ENCODE measurements at regions not wholly inside any gene's neighbourhood (a gene's known extent, or its start where the extent isn't known, plus 50 kb on each side); places are given as distances from the start of the nearest gene placed in this dataset.

DNA sequence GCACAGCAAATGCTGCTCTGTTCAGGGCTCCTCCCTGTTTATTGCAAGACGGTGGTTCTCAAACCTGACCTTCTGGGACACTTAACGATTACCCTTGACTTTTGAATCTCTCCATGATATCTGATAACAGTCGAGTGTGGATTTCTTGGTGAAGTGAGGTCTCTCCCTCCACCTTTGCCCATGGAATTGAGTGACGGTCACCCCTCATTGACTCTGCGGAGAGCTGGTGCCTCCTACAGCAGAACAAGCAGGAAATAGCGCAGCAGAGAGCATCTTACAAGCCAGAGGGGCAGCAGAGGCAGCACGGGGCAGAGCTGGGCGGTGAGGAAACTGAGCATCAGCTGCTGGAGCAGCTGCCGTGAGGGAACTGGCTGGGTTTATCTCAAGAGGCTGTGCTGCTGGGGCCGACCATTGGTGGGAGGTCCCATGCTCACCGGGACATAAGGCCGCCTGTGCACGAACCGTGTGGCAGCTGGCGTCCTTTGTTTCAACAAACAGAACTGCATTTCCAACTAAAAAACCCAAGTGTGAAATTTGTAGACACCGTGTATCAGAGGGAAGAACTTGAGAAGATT, 189.8 kb downstream of the MTRR start:
- Histone ChIP-seq H3K4me1 (no peaks in the 10 kb centered on the region), H3K9me3 (no peaks in the 10 kb centered on the region), H3K27me3 (no peaks in the 10 kb centered on the region), H3K36me3 (no peaks in the 10 kb centered on the region), H3K27ac (no peak overlapping the region), H3K4me3 (no peak overlapping the region)
- intact Hi-C loops (cut with DNase I), result no loop called here
- TF ChIP-seq, protein P1, sequence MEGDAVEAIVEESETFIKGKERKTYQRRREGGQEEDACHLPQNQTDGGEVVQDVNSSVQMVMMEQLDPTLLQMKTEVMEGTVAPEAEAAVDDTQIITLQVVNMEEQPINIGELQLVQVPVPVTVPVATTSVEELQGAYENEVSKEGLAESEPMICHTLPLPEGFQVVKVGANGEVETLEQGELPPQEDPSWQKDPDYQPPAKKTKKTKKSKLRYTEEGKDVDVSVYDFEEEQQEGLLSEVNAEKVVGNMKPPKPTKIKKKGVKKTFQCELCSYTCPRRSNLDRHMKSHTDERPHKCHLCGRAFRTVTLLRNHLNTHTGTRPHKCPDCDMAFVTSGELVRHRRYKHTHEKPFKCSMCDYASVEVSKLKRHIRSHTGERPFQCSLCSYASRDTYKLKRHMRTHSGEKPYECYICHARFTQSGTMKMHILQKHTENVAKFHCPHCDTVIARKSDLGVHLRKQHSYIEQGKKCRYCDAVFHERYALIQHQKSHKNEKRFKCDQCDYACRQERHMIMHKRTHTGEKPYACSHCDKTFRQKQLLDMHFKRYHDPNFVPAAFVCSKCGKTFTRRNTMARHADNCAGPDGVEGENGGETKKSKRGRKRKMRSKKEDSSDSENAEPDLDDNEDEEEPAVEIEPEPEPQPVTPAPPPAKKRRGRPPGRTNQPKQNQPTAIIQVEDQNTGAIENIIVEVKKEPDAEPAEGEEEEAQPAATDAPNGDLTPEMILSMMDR (IDR thresholded peaks at IDR 0.05), result no peak
- no peak for TF ChIP-seq POLR2A (IDR thresholded peaks at IDR 0.05)
- no peak for ATAC-seq
- no peak for DNase-seq
- 83 to 85% (median 84%) methylated on average over 12 to 16 of the region's 16 CpGs for WGBS, 4 donors

DNA sequence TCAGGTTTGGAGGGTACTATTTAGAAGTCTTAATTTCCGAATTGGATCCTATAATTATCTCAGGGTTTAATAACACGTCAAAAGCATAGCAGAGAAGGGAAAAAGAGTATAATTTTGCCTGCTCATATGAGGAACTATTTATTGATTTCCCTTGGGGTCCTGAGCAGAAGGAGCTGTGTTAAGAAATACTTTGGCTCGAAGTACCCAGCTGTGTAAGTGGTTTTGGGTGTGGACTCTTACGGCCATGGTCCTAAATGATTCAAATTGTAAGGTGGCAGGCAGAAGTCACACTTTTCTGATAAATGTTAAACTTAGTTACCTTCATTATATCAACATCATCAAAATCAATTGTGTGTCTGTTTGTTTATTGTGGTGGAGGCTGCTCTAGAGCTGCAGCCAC, 190.4 kb downstream of the MTRR start:
- no peak overlapping the region for H3K4me3 ChIP-seq
- no peaks in the 10 kb centered on the region for H3K36me3 ChIP-seq
- no peaks in the 10 kb centered on the region for H3K27me3 ChIP-seq
- ATAC-seq (no peak), DNase-seq (no peak)
- no peak overlapping the region for H3K27ac ChIP-seq
- no peaks in the 10 kb centered on the region for H3K4me1 ChIP-seq
- intact Hi-C loops (cut with DNase I), result no loop called here
- 72 to 84% (median 74%) methylated on average over 4 of the region's 4 CpGs for WGBS, 4 donors
- no peaks in the 10 kb centered on the region for H3K9me3 ChIP-seq
- no peak for TF ChIP-seq POLR2A (IDR thresholded peaks at IDR 0.05)
- TF ChIP-seq, protein P1 (IDR thresholded peaks at IDR 0.05), result no peak

DNA sequence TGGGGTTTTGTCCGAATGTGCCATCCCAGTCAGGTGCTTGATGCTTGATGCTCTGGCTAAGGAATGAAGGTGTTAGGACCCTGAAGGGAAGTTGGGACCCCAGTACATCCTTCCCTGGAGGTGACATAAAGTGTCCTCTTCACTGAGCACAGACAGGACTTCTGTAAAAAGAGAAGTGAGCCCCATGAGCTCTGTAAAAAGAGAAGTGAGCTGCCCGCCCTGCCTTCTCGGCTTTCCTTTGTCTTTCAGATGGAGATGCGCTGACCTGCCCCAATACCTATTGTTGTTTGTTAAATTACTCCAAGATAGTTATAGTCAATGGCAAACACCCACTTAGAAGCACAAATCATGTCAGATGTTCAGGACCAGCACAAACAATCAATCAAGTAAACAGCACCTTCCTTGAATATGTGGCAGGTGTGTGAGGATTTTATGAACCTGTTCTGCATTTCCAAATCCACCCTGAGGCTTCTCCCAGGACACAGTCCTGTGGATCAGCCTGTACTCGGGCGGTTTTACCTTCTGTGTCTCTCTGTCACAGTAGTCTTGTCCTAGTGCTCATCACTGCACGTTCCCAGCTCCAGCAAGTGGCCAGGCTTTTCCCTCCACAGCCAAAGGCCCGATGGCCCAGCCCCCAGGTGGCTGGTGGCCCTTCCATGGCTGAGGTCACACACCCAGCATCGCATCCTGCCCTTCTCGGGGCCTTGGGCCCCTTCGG, 191.4 kb downstream of the MTRR start:
- Histone ChIP-seq H3K9me3 (no peaks in the 10 kb centered on the region), H3K27me3 (no peaks in the 10 kb centered on the region), H3K4me1 (no peaks in the 10 kb centered on the region), H3K4me3 (no peak overlapping the region), H3K36me3 (no peaks in the 10 kb centered on the region), H3K27ac (no peak overlapping the region)
- intact Hi-C loops (cut with DNase I), result no loop called here
- DNase-seq (no peak), ATAC-seq (peak in 1 of 4 donors; percentile 22)
- no peak for TF ChIP-seq POLR2A (IDR thresholded peaks at IDR 0.05)
- TF ChIP-seq, protein P1 (IDR thresholded peaks at IDR 0.05), result no peak
- WGBS, 4 donors, result 61 to 66% (median 62%) methylated on average over 11 of the region's 11 CpGs

DNA sequence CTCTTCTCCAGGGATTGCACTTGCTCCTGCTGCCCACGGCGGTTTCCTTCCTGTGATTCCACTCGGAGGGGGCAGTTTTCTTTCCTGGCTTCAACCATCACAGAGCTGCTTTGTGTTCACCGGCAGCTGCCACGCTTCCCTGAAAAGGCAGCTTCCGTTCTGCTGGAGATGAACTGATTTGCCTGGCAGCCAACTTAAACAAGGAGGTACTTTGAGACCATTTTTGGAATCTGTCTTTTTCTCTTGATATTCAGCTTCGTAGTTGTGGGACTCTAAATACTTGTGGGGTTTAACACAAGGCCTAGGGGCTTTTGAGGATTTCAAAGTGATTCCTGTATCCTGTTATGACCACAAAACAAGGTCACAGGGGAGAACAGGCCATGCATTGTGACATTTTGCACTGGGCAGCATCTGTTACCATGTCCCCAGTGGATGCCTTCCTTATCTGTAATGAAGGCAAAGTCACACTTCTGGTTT, 192.0 kb downstream of the MTRR start:
- ATAC-seq (peak in 1 of 4 donors; percentile 34), DNase-seq (no peak)
- Histone ChIP-seq H3K4me3 (no peak overlapping the region), H3K27ac (no peak overlapping the region), H3K27me3 (no peaks in the 10 kb centered on the region), H3K36me3 (no peaks in the 10 kb centered on the region), H3K9me3 (no peaks in the 10 kb centered on the region), H3K4me1 (no peaks in the 10 kb centered on the region)
- WGBS, 4 donors, result 9 to 15% (median 13%) methylated on average over 7 of the region's 7 CpGs
- TF ChIP-seq POLR2A (IDR thresholded peaks at IDR 0.05), result no peak
- TF ChIP-seq, protein P1 (IDR thresholded peaks at IDR 0.05), result no peak
- intact Hi-C loops (cut with DNase I), result no loop called here

Data from heart left ventricle (tissue), 16 donors.